CD4-positive, alpha-beta T cell treated with Interleukin-6 for 4 hours (primary cell): ENCODE measurements at regions not wholly inside any gene's neighbourhood (a gene's known extent, or its start where the extent isn't known, plus 50 kb on each side); places are given as distances from the start of the nearest gene placed in this dataset.

Experiments
- DNase-seq: peaks from one replicate; pipeline ENCODE4 v3.0.0-alpha.2; 2020; ENCODE audit warnings: mixed read lengths

- DNase-seq = no peak
These were observed 603.4 kb downstream of the PTPRU start for GRCh38 chr1:29839726-29840125.

GRCh38 chr1:29838738-29839320 is 602.5 kb downstream of the PTPRU start:
- DNase-seq = no peak

GRCh38 chr1:29836651-29837646 is 600.6 kb downstream of the PTPRU start:
- no peak for DNase-seq

- DNase-seq = no peak
These were observed 599.6 kb downstream of the PTPRU start for GRCh38 chr1:29835874-29836273.

GRCh38 chr1:29835406-29835805 is 599.1 kb downstream of the PTPRU start:
- no peak for DNase-seq

- DNase-seq = no peak
These were observed 597.3 kb downstream of the PTPRU start for GRCh38 chr1:29833581-29833980.

GRCh38 chr1:29832936-29833335 is 596.6 kb downstream of the PTPRU start:
- DNase-seq = no peak

GRCh38 chr1:29832471-29832870 is 596.1 kb downstream of the PTPRU start:
- no peak for DNase-seq

- no peak for DNase-seq
These were observed 595.3 kb downstream of the PTPRU start for GRCh38 chr1:29831500-29832117.

GRCh38 chr1:29830916-29831315 is 594.6 kb downstream of the PTPRU start:
- no peak for DNase-seq

- no peak for DNase-seq
These were observed 594.1 kb downstream of the PTPRU start for GRCh38 chr1:29830383-29830782.

- DNase-seq = no peak
These were observed 593.4 kb downstream of the PTPRU start for GRCh38 chr1:29829448-29830344.

GRCh38 chr1:29828526-29829447 is 592.5 kb downstream of the PTPRU start:
- DNase-seq = no peak

GRCh38 chr1:29827801-29828525 is 591.6 kb downstream of the PTPRU start:
- no peak for DNase-seq

- no peak for DNase-seq
These were observed 591.0 kb downstream of the PTPRU start for GRCh38 chr1:29827237-29827750.

- DNase-seq = no peak
These were observed 590.3 kb downstream of the PTPRU start for GRCh38 chr1:29826646-29827045.

GRCh38 chr1:29825941-29826415 is 589.7 kb downstream of the PTPRU start:
- no peak for DNase-seq

- DNase-seq = no peak
These were observed 589.1 kb downstream of the PTPRU start for GRCh38 chr1:29825274-29825940.

GRCh38 chr1:29824511-29825273 is 588.4 kb downstream of the PTPRU start:
- no peak for DNase-seq
